Kidney epithelial cell (primary cell): ENCODE measurements at regions not wholly inside any gene's neighbourhood (a gene's known extent, or its start where the extent isn't known, plus 50 kb on each side); places are given as distances from the start of the nearest gene placed in this dataset.

Experiments used
- DNase-seq: peaks from one replicate; pipeline ENCODE4 v3.0.0-alpha.2; 2010; ENCODE audit warnings: low read depth
- H3K27me3 ChIP-seq: 2 replicates; pipeline ENCODE4 v1.6.0; 2011; ENCODE audit warnings: low read length; ENCODE audit not compliant: control insufficient read depth, insufficient read depth
- H3K36me3 ChIP-seq: 2 replicates; pipeline ENCODE4 v1.5.1; 2011; ENCODE audit warnings: low read length; ENCODE audit not compliant: control insufficient read depth, insufficient read depth
- H3K4me3 ChIP-seq: 2 replicates; pipeline ENCODE4 v1.5.1; 2011; ENCODE audit warnings: low read depth, mild to moderate bottlenecking, control low read depth, low read length
- CTCF ChIP-seq: IDR thresholded peaks from 2 replicates; pipeline ENCODE4 v1.5.1; 2011; ENCODE audit warnings: mild to moderate bottlenecking, moderate library complexity, low read length, control low read depth, inconsistent platforms; ENCODE audit not compliant: insufficient read depth, poor library complexity, severe bottlenecking

- DNase-seq = no peak
- H3K4me3 ChIP-seq = no peak overlapping the region
- TF ChIP-seq CTCF = no peak
- no peaks in the 10 kb centered on the region for H3K27me3 ChIP-seq
- no peaks in the 10 kb centered on the region for H3K36me3 ChIP-seq
Measured at GRCh38 chr19:56951672-56952071, 111.1 kb upstream of the PEG3 start.

- DNase-seq = no peak
- no peak overlapping the region for H3K4me3 ChIP-seq
- no peaks in the 10 kb centered on the region for H3K27me3 ChIP-seq
- H3K36me3 ChIP-seq = no peaks in the 10 kb centered on the region
- TF ChIP-seq CTCF = no peak
Measured at GRCh38 chr19:56953470-56953869, 112.9 kb upstream of the PEG3 start.

- Histone ChIP-seq H3K27me3 (no peaks in the 10 kb centered on the region), H3K4me3 (no peak overlapping the region), H3K36me3 (no peaks in the 10 kb centered on the region)
- TF ChIP-seq CTCF = no peak
- no peak for DNase-seq
Measured at GRCh38 chr19:56955637-56956216, 115.2 kb upstream of the PEG3 start.

GRCh38 chr19:56956503-56957226 lies 116.1 kb upstream of the PEG3 start:
- H3K36me3 ChIP-seq = no peaks in the 10 kb centered on the region
- no peak for TF ChIP-seq CTCF
- no peak for DNase-seq

GRCh38 chr19:56959205-56959604 lies 118.7 kb upstream of the PEG3 start:
- DNase-seq = no peak
- H3K36me3 ChIP-seq = no peaks in the 10 kb centered on the region
- no peak overlapping the region for H3K4me3 ChIP-seq
- H3K27me3 ChIP-seq = no peaks in the 10 kb centered on the region
- no peak for TF ChIP-seq CTCF

More at GRCh38 chr19:56956503-56957226, 116.1 kb upstream of the PEG3 start:
- Histone ChIP-seq H3K27me3 (no peaks in the 10 kb centered on the region), H3K4me3 (no peak overlapping the region)
